Esophagus squamous epithelium (tissue), 5 donors: ENCODE measurements at regions not wholly inside any gene's neighbourhood (a gene's known extent, or its start where the extent isn't known, plus 50 kb on each side); places are given as distances from the start of the nearest gene placed in this dataset.

Experiments
- DNase-seq: peaks from one replicate; lab custom pipeline; 2025; lab: John Stamatoyannopoulos, UW
- H3K27ac ChIP-seq, 4 donors: fragments of 200-600 bp; sonication (generic); one replicate each; pipeline ENCODE4 v1.5.1; 2016 to 2019; ENCODE audit warnings: mild to moderate bottlenecking in 1 of 4
- H3K27me3 ChIP-seq, 4 donors: fragments of 200-600 bp; sonication (generic); 1 replicate in 3 of 4; 2 replicates in 1 of 4; pipeline versions ENCODE4 v1.5.1 to v1.6.0; 2017 to 2021; ENCODE audit warnings: antibody characterized with exemption in 1 of 4
- H3K36me3 ChIP-seq, 3 donors: fragments of 200-600 bp; sonication (generic); one replicate each; pipeline ENCODE4 v1.5.1; 2016 to 2019
- H3K4me1 ChIP-seq, 3 donors: fragments of 200-600 bp; sonication (generic); one replicate each; pipeline ENCODE4 v1.5.1; 2017 to 2019
- H3K4me3 ChIP-seq, 4 donors: fragments of 200-600 bp; sonication (generic); 1 replicate in 3 of 4; 2 replicates in 1 of 4; pipeline ENCODE4 v1.5.1; 2016 to 2019; ENCODE audit warnings: mild to moderate bottlenecking in 2 of 4, moderate library complexity in 1 of 4
- H3K9me3 ChIP-seq, 3 donors: fragments of 200-600 bp; sonication (generic); one replicate each; pipeline ENCODE4 v1.5.1; 2016 to 2019
- POLR2A ChIP-seq, 4 donors: fragments of 450-650 bp; IDR thresholded peaks; one replicate each; pipeline ENCODE4 v1.6.1; 2017; ENCODE audit warnings: antibody characterized with exemption in 4 of 4, mild to moderate bottlenecking in 4 of 4, moderate library complexity in 3 of 4
- WGBS, 2 donors: methylation state at CpG; one replicate each; pipeline ENCODE4 v1.1.5; 2018; 5-methylcytosine and 5-hydroxymethylcytosine counted together
- intact Hi-C: fragments of 100-400 bp; cut with DNase I; formaldehyde crosslinking; loops from one replicate; pipeline ENCODE4 v1.15.0; 2022
- TF ChIP-seq, protein P1 (sequence below), 6 experiments: fragments of 450-650 bp in 4 of 6; fragments of 200-600 bp in 2 of 6; sonication (generic) in 2 of 6; IDR thresholded peaks; one replicate each; pipeline ENCODE4 v1.5.1; 2016 to 2019; ENCODE audit warnings: antibody characterized with exemption in 6 of 6, mild to moderate bottlenecking in 4 of 6, moderate library complexity in 4 of 6
- donor health status: DM: yes; HTN: yes; CAD: no.

DNA sequence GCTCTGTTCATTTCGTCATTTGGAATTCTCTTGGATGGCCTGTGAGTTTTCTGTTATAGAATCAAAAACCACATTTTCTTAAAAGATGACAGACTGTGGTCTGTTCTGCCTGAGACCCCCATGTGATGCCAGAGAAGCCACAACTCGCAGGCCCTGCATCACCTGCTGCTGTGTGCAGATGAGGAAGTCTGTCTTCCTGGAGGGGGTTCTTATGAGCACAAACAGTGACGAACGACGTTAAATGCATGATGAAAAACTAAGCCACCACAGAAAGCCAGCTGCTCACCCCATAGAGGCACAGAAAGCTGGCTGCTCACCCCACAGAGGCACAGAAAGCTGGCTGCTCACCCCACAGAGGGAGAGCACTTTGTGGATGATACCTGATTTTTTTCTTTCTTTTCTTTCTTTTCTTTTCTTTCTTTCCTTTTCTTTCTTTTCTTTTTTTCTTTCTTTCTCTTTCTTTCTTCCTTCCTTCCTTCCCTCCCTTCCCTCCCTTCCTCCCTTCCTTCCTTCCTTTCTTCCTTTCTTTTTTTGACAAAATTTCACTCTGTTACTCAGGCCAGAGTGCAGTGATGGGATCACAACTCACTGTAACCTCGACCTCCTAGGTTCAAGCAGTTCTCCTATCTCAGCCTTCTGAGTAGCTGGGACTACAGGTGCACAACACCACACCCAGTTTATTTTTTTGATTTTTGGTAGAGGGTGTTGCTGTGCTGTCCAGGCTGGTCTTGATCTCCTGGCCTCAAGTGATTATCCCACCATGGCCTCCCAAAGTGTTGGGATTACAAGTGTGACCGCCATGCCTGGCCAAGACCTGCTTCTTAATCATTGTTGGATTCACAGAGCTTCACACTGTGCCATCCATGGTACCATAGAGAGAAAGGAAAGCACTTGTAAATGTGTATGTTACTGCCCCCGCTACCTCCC, 1191.4 kb downstream of the UQCRFS1 start:
- 49 to 60% methylated on average over 1 to 7 of the region's 8 CpGs for WGBS, 2 donors
- intact Hi-C loops: no loop called here
- H3K36me3 ChIP-seq: no peaks in the 10 kb centered on the region
- no peak overlapping the region for H3K27ac ChIP-seq
- H3K4me3 ChIP-seq: no peak overlapping the region
- H3K4me1 ChIP-seq: no peaks in the 10 kb centered on the region
- H3K9me3 ChIP-seq: no peaks in the 10 kb centered on the region
- no peaks in the 10 kb centered on the region for H3K27me3 ChIP-seq
- no peak for TF ChIP-seq POLR2A (IDR thresholded peaks at IDR 0.05)
- TF ChIP-seq, protein P1, sequence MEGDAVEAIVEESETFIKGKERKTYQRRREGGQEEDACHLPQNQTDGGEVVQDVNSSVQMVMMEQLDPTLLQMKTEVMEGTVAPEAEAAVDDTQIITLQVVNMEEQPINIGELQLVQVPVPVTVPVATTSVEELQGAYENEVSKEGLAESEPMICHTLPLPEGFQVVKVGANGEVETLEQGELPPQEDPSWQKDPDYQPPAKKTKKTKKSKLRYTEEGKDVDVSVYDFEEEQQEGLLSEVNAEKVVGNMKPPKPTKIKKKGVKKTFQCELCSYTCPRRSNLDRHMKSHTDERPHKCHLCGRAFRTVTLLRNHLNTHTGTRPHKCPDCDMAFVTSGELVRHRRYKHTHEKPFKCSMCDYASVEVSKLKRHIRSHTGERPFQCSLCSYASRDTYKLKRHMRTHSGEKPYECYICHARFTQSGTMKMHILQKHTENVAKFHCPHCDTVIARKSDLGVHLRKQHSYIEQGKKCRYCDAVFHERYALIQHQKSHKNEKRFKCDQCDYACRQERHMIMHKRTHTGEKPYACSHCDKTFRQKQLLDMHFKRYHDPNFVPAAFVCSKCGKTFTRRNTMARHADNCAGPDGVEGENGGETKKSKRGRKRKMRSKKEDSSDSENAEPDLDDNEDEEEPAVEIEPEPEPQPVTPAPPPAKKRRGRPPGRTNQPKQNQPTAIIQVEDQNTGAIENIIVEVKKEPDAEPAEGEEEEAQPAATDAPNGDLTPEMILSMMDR (IDR thresholded peaks at IDR 0.05): no peak
- DNase-seq: no peak

DNA sequence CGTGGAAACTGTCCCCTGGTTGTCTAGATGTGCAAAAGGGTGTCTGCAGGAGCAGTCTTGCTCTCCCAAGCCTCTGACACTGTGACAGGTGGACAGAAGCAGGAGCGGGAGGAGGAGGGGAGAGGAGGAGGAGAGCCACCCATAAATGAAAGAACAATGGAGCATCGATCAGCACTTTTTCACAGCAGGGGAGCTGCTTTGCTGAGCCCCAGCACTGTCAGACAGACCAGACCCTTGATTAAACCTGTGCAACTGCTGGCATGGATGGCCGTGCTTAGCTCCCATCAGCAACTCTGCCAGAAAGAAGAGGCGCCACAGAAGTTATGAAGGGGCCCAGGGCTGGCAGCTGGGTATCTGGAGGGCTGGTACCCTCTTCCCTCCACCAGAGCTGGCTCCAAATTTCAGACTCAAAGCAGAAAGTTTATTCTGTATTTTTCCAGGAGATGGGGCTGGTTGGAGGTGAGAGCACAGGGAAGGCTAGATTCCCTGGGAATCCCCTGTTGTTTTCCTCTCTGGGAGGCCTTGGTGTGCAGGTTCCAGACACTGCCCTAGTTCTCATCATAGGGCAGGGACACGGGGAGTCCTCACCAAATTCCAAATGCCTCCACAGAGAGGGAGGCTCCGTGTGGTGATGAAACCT, 1192.2 kb downstream of the UQCRFS1 start:
- intact Hi-C loops: no loop called here

DNA sequence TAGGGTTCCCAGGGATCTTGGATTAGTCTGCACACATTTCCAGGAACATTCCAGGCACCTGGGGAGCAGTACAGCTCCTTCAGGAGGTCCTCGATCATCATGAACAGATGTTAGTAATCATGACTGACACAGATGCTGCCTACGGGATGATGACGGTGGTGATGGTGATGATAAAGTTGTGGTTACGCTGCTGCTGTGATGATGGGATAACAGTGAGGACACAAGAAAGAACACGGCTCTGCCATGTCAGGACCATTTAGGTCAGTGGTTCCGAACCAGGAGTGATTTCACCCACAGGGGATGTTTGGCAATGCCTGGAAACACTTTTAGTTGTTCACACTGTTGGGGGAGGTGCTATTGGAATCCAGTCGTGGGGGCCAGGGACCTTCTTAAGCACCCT, 1193.0 kb downstream of the UQCRFS1 start:
- Histone ChIP-seq H3K27me3 (no peaks in the 10 kb centered on the region), H3K9me3 (no peaks in the 10 kb centered on the region), H3K4me1 (no peaks in the 10 kb centered on the region), H3K4me3 (no peak overlapping the region), H3K27ac (no peak overlapping the region), H3K36me3 (no peaks in the 10 kb centered on the region)
- intact Hi-C loops: no loop called here
- DNase-seq: no peak
- TF ChIP-seq, protein P1 (IDR thresholded peaks at IDR 0.05): no peak
- no peak for TF ChIP-seq POLR2A (IDR thresholded peaks at IDR 0.05)
- 59 to 69% methylated on average over 4 to 7 of the region's 7 CpGs for WGBS, 2 donors

More for the DNA sequence above, 1192.2 kb downstream of the UQCRFS1 start:
- Histone ChIP-seq H3K9me3 (no peaks in the 10 kb centered on the region), H3K4me1 (no peaks in the 10 kb centered on the region), H3K4me3 (no peak overlapping the region), H3K27ac (no peak overlapping the region), H3K27me3 (no peaks in the 10 kb centered on the region), H3K36me3 (no peaks in the 10 kb centered on the region)
- DNase-seq: no peak
- WGBS, 2 donors: 50 to 76% methylated on average over 3 to 5 of the region's 7 CpGs
- TF ChIP-seq, protein P1 (IDR thresholded peaks at IDR 0.05): no peak
- TF ChIP-seq POLR2A (IDR thresholded peaks at IDR 0.05): no peak

DNA sequence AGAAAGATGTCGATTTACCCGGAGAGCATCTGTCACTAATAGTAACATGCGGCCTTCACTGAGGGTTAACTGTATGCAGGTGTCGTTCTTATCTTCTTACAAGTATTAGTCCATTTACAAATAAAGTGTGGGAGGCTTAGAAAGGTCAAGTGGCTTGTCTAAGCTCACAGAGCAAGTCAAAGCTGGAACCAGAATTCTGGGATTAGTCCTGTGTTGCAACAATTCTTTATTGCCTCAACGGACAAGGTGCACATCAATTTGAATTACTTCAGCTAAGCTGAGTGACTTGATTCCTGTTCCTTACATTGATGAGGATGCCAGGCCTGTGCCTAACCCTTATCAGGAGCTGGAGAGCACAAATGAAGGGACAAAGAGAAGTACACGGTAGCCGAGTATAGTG, 1193.6 kb downstream of the UQCRFS1 start:
- WGBS, 2 donors: 56 to 60% methylated on average over 7 of the region's 7 CpGs

More for the DNA sequence above, 1193.6 kb downstream of the UQCRFS1 start:
- intact Hi-C loops: no loop called here
- Histone ChIP-seq H3K9me3 (no peaks in the 10 kb centered on the region), H3K27ac (no peak overlapping the region), H3K4me3 (no peak overlapping the region), H3K36me3 (no peaks in the 10 kb centered on the region), H3K4me1 (no peaks in the 10 kb centered on the region), H3K27me3 (no peaks in the 10 kb centered on the region)
- DNase-seq: no peak
- TF ChIP-seq, protein P1 (IDR thresholded peaks at IDR 0.05): no peak
- TF ChIP-seq POLR2A (IDR thresholded peaks at IDR 0.05): no peak
